ENCODE measurements at regions not wholly inside any gene's neighbourhood (a gene's known extent, or its start where the extent isn't known, plus 50 kb on each side); places are given as distances from the start of the nearest gene placed in this dataset.

- TF ChIP-seq CTCF (IDR thresholded peaks at IDR 0.05) = no peak
Observed at GRCh38 chr6:106892186-106892585, 82.3 kb downstream of the CD24 start.

- TF ChIP-seq CTCF (IDR thresholded peaks at IDR 0.05) = no peak
Observed at GRCh38 chr6:106890447-106890846, 84.1 kb downstream of the CD24 start.

- TF ChIP-seq CTCF (IDR thresholded peaks at IDR 0.05) = no peak
Observed at GRCh38 chr6:106889692-106890091, 84.8 kb downstream of the CD24 start.

- no peak for TF ChIP-seq CTCF (IDR thresholded peaks at IDR 0.05)
Observed at GRCh38 chr6:106886922-106887797, 87.4 kb downstream of the CD24 start.

GRCh38 chr6:106886081-106886843, 88.3 kb downstream of the CD24 start:
- no peak for TF ChIP-seq CTCF (IDR thresholded peaks at IDR 0.05)

- no peak for TF ChIP-seq CTCF (IDR thresholded peaks at IDR 0.05)
Observed at GRCh38 chr6:106885679-106886078, 88.8 kb downstream of the CD24 start.

GRCh38 chr6:106884576-106884975, 90.0 kb downstream of the CD24 start:
- no peak for TF ChIP-seq CTCF (IDR thresholded peaks at IDR 0.05)

All from LNCAP (cell line).